Inflammatory macrophage treated with lipopolysaccharide for 1 hour (primary cell): ENCODE measurements at regions not wholly inside any gene's neighbourhood (a gene's known extent, or its start where the extent isn't known, plus 50 kb on each side); places are given as distances from the start of the nearest gene placed in this dataset.

Experiments
- DNase-seq, 2 donors: peaks; one replicate each; pipeline ENCODE4 v3.0.0-alpha.2; 2020 to 2022

- DNase-seq, result peak; percentile 72 to 93
Observed at GRCh38 chr9:86405926-86406325, 51.7 kb upstream of the TUT7 start.

GRCh38 chr9:86405086-86405491 lies 50.9 kb upstream of the TUT7 start:
- DNase-seq, result no peak
